ENCODE measurements at regions not wholly inside any gene's neighbourhood (a gene's known extent, or its start where the extent isn't known, plus 50 kb on each side); places are given as distances from the start of the nearest gene placed in this dataset.

DNA sequence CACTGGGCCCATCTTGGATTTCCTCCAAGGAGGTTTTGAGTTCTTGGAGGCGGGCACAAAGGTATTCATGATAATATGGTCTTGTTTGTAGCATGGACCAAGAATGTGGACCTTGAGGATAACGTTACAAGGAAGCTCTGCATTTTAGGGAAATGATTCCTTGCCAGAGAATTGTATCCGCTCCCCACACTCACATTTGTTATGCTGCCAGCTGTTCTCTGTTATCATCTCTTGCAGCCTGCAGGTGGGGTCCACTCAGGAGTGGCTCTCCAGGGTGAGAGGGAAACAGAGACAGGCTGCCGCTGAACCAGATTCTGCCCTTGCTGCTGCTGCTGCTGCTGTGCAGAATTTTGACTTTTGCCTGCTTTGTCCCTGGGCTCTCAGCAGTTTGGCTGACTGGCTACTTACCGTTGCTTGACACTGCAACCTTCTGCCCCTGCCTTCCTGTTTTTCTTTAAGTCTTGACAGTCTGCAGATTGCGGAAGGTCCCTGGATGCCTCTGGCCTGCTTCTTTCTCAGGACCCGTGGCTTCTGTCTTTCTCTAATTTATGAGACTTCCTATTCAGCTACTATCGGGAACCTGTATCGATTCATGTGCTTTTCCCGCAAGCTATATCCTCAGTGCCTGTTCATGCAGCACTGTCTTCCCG is 122.3 kb upstream of the DOCK10 start:
- TF ChIP-seq ZNF232 (CRISPR knock-in tag; IDR thresholded peaks at IDR 0.05) (no peak), ZNF416 (CRISPR knock-in tag; IDR thresholded peaks at IDR 0.05) (no peak), CREB1 (CRISPR knock-in tag; IDR thresholded peaks at IDR 0.05) (no peak), TCF7 (CRISPR knock-in tag; IDR thresholded peaks at IDR 0.05; ENCODE audit: low read depth) (no peak)
- TF ChIP-seq, protein P1, sequence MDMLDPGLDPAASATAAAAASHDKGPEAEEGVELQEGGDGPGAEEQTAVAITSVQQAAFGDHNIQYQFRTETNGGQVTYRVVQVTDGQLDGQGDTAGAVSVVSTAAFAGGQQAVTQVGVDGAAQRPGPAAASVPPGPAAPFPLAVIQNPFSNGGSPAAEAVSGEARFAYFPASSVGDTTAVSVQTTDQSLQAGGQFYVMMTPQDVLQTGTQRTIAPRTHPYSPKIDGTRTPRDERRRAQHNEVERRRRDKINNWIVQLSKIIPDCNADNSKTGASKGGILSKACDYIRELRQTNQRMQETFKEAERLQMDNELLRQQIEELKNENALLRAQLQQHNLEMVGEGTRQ (CRISPR knock-in tag; IDR thresholded peaks at IDR 0.05), result no peak
- TF ChIP-seq, protein P2, sequence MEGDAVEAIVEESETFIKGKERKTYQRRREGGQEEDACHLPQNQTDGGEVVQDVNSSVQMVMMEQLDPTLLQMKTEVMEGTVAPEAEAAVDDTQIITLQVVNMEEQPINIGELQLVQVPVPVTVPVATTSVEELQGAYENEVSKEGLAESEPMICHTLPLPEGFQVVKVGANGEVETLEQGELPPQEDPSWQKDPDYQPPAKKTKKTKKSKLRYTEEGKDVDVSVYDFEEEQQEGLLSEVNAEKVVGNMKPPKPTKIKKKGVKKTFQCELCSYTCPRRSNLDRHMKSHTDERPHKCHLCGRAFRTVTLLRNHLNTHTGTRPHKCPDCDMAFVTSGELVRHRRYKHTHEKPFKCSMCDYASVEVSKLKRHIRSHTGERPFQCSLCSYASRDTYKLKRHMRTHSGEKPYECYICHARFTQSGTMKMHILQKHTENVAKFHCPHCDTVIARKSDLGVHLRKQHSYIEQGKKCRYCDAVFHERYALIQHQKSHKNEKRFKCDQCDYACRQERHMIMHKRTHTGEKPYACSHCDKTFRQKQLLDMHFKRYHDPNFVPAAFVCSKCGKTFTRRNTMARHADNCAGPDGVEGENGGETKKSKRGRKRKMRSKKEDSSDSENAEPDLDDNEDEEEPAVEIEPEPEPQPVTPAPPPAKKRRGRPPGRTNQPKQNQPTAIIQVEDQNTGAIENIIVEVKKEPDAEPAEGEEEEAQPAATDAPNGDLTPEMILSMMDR (IDR thresholded peaks at IDR 0.05), result no peak

Data from WTC11 (cell line).